Tibial nerve (tissue), 3 donors: ENCODE measurements at regions not wholly inside any gene's neighbourhood (a gene's known extent, or its start where the extent isn't known, plus 50 kb on each side); places are given as distances from the start of the nearest gene placed in this dataset.

ENCODE experiments used
- CTCF ChIP-seq, 5 experiments: fragments of 200-600 bp in 3 of 5; fragments of 450-650 bp in 2 of 5; sonication (generic) in 3 of 5; IDR thresholded peaks; one replicate each; pipeline ENCODE4 v1.5.1; 2016 to 2019; ENCODE audit warnings: antibody characterized with exemption in 5 of 5, mild to moderate bottlenecking in 3 of 5, moderate library complexity in 2 of 5
- POLR2A ChIP-seq, 2 donors: fragments of 450-650 bp; IDR thresholded peaks; one replicate each; pipeline ENCODE4 v1.6.1; 2017; ENCODE audit warnings: antibody characterized with exemption in 2 of 2, mild to moderate bottlenecking in 2 of 2, moderate library complexity in 2 of 2

GRCh38 chr9:74073897-74074296, 423.2 kb upstream of the RORB start:
- no peak for TF ChIP-seq POLR2A (IDR thresholded peaks at IDR 0.05)
- TF ChIP-seq CTCF (IDR thresholded peaks at IDR 0.05), result no peak
